ENCODE measurements at regions not wholly inside any gene's neighbourhood (a gene's known extent, or its start where the extent isn't known, plus 50 kb on each side); places are given as distances from the start of the nearest gene placed in this dataset.

DNA sequence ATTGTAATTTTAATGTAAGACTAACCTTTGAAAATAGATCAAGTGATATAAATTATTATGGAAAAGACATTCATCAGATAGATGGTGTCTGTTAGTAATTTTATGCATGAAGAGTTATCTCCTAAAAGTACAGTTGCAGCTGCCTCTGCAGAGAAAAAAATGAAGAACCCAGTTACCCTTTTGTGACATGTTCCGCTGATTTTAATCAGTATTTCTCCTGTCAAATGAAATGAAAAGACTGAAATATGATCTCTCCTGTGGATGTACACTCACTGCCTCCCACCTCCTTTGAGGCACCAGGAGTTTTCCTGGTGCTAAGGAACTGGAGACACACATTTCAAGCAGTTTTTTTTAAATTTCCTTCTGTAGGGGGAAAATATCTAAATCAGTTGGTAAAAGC lies 277.4 kb downstream of the KIF4B start:
- TF ChIP-seq, protein P1, sequence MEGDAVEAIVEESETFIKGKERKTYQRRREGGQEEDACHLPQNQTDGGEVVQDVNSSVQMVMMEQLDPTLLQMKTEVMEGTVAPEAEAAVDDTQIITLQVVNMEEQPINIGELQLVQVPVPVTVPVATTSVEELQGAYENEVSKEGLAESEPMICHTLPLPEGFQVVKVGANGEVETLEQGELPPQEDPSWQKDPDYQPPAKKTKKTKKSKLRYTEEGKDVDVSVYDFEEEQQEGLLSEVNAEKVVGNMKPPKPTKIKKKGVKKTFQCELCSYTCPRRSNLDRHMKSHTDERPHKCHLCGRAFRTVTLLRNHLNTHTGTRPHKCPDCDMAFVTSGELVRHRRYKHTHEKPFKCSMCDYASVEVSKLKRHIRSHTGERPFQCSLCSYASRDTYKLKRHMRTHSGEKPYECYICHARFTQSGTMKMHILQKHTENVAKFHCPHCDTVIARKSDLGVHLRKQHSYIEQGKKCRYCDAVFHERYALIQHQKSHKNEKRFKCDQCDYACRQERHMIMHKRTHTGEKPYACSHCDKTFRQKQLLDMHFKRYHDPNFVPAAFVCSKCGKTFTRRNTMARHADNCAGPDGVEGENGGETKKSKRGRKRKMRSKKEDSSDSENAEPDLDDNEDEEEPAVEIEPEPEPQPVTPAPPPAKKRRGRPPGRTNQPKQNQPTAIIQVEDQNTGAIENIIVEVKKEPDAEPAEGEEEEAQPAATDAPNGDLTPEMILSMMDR (IDR thresholded peaks at IDR 0.05), result no peak
- TF ChIP-seq POLR2A (IDR thresholded peaks at IDR 0.05), result no peak
